WERI-Rb-1 (cell line): ENCODE measurements at regions not wholly inside any gene's neighbourhood (a gene's known extent, or its start where the extent isn't known, plus 50 kb on each side); places are given as distances from the start of the nearest gene placed in this dataset.
"Not testable (repeated sequence)": the region's sequence is repeated elsewhere in the genome, so short reads cannot be mapped to it uniquely, and the experiment has no call there.

Experiments used
- DNase-seq: peaks from one replicate; pipeline ENCODE4 v3.0.0-alpha.2; 2020
- H3K27ac ChIP-seq: fragments of 250-450 bp; sonication (Bioruptor Pico); 2 replicates; pipeline ENCODE4 v1.5.1; 2020; ENCODE audit warnings: mild to moderate bottlenecking, moderate library complexity
- H3K27me3 ChIP-seq: fragments of 250-450 bp; sonication (Bioruptor Pico); 2 replicates; pipeline ENCODE4 v1.5.1; 2021; ENCODE audit warnings: mild to moderate bottlenecking, low read depth, moderate library complexity; ENCODE audit not compliant: insufficient read depth, severe bottlenecking
- H3K36me3 ChIP-seq: fragments of 250-450 bp; sonication (Bioruptor Pico); 2 replicates; pipeline ENCODE4 v1.5.1; 2020; ENCODE audit warnings: mild to moderate bottlenecking, moderate library complexity
- H3K4me3 ChIP-seq: 2 replicates; pipeline ENCODE4 v1.5.1; 2011; ENCODE audit warnings: low read depth, mild to moderate bottlenecking, control low read depth, low read length
- H3K9me3 ChIP-seq: fragments of 250-450 bp; sonication (Bioruptor Pico); 2 replicates; pipeline ENCODE4 v1.5.1; 2021; ENCODE audit warnings: mild to moderate bottlenecking, moderate library complexity; ENCODE audit not compliant: severe bottlenecking
- TF ChIP-seq, protein P1 (sequence below): IDR thresholded peaks from 2 replicates; pipeline ENCODE4 v1.5.1; 2011; ENCODE audit warnings: low read depth, mild to moderate bottlenecking, control low read depth, inconsistent platforms, low read length

DNA sequence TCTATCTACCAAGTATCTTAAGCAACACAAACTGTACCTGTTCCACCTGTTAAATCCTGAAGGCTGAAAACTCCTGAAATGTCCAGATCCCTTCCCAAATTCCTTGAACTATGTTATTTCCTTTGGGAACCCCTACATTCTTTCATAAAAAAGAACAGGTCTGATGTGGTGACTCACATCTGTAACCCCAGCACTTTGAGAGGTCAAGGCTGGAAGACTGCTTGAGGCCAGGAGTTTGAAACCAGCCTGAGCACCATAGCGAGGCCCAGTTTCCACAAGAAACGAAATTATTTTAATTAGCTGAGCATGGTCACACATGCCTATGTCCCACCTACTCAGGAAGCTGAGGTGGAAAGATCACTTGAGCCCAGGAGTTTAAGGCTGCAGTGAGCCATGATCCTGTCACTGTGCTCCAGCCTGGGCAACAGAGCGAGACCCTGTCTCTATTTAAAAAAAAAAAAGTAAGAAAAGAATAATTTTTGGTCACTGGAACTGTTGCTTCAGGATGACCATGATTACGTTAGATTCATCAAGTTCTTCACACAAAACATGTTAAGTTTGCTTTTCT lies 84.3 kb downstream of the PHLDA1 start:
- H3K27me3 ChIP-seq, result no peaks in the 10 kb centered on the region
- TF ChIP-seq, protein P1, sequence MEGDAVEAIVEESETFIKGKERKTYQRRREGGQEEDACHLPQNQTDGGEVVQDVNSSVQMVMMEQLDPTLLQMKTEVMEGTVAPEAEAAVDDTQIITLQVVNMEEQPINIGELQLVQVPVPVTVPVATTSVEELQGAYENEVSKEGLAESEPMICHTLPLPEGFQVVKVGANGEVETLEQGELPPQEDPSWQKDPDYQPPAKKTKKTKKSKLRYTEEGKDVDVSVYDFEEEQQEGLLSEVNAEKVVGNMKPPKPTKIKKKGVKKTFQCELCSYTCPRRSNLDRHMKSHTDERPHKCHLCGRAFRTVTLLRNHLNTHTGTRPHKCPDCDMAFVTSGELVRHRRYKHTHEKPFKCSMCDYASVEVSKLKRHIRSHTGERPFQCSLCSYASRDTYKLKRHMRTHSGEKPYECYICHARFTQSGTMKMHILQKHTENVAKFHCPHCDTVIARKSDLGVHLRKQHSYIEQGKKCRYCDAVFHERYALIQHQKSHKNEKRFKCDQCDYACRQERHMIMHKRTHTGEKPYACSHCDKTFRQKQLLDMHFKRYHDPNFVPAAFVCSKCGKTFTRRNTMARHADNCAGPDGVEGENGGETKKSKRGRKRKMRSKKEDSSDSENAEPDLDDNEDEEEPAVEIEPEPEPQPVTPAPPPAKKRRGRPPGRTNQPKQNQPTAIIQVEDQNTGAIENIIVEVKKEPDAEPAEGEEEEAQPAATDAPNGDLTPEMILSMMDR, result no peak
- no peaks in the 10 kb centered on the region for H3K9me3 ChIP-seq
- H3K36me3 ChIP-seq, result no peaks in the 10 kb centered on the region; the same call in 1 of the 2 replicates
- no peak overlapping the region for H3K27ac ChIP-seq
- H3K4me3 ChIP-seq, result no peak overlapping the region
- no peak for DNase-seq

DNA sequence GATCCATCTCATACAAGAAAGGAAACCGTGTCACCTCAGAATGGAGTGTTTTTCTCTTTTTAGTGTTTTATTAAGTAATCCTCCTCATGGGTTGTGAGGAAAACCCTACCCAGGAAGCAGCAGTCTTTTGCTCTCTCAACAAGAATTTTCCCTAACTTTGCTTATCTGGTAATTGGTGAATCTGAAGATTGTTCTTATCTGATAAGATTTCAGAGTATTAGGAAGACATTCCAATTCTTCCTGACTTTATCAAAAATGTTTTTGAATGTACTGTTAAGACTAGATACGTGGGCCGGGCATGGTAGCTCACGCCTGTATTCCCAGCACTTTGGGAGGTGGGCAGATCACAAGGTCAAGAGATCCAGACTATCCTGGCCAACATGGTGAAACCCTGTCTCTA lies 86.0 kb downstream of the PHLDA1 start:
- peaks cover under 1% of the 10 kb centered on the region for H3K9me3 ChIP-seq
- DNase-seq, result no peak
- no peaks in the 10 kb centered on the region for H3K36me3 ChIP-seq
- H3K27ac ChIP-seq, result no peak overlapping the region
- H3K4me3 ChIP-seq, result no peak overlapping the region
- H3K27me3 ChIP-seq, result no peaks in the 10 kb centered on the region
- TF ChIP-seq, protein P1, result no peak

DNA sequence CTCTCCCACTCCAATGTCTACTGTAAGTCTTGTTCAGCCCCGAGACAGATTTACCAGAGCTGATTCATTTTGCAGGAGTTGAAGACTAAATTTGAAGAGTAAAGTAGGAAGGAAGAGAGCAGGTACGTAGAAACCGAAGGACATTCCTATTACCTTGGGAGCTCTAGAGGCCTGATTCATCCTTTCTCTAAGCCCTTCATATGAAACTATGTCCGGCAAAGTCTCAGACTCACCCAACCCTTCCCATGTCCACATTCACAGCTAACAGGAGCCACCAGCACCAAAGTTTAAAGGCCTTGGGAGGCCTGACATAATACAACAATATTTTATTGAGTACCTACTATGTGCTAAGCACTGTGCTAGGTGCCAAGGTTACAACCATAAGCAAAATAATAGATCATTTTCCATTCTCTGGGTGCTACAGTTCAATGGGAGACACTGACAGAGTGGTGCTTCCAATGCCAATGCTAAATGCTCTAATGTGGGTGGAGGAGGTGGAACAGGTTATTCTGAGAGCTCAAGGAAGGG lies 86.6 kb downstream of the PHLDA1 start:
- no peak overlapping the region for H3K27ac ChIP-seq
- H3K9me3 ChIP-seq, result peaks cover 4% of the 10 kb centered on the region
- no peaks in the 10 kb centered on the region for H3K36me3 ChIP-seq
- H3K4me3 ChIP-seq, result no peak overlapping the region
- TF ChIP-seq, protein P1, result no peak
- no peak for DNase-seq
- no peaks in the 10 kb centered on the region for H3K27me3 ChIP-seq

DNA sequence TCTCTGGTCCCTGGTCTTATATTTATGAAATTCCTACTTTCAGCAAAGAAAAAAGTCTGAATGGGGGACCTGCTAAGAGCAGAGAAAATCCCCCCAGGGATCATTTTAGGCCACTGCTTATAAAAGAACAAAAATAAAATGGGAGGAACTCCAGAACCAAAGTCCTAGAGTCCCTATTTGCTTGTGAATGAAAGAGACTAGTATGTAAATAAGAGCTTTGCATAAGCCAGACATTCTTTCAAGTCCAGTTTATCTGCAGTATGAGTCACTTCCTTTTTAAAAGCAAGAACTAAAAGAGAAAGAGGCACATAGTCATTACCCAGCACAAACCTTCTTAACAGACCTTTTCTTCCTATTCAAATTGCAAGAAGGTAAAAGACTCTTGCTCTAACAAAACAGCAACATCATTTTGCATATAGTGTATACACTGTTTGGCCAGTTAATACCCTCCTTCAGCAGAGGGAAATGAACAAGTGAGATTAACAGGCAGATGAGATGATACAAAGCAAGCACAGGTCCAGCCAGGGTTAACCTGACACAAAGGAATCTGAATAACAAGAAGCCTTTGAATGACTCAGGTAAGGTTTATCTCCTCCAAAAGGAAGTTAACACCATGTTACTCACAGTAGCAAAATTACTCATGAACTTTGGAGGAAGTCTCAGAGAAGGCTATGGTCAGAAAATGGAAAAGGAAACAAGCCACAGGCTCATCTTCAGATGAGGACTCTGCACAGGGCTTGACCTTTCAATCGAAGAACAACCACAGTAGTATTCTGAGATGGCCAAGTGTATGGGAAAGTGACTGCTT lies 87.3 kb downstream of the PHLDA1 start:
- Histone ChIP-seq H3K27me3 (no peaks in the 10 kb centered on the region), H3K36me3 (no peaks in the 10 kb centered on the region), H3K4me3 (no peak overlapping the region), H3K9me3 (peaks cover 4% of the 10 kb centered on the region), H3K27ac (no peak overlapping the region)
- DNase-seq, result no peak
- TF ChIP-seq, protein P1, result no peak

DNA sequence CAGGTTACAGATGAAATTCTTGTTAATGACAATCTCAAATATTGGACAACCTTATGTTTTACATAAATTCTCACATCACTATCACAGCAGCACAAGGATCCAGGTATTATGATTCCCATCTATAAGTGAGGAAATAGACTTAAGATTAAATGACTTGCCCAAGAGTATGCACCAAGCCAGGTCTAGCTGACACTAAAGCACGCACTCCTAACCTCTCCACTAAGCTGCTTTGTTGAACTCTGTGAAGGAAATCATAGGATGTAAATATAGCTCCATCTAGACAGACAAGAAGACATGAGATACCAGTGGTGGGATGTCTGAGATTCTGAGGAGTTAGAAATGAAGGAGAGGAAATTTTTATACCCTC lies 87.9 kb downstream of the PHLDA1 start:
- H3K36me3 ChIP-seq, result no peaks in the 10 kb centered on the region
- H3K9me3 ChIP-seq, result peaks cover 4% of the 10 kb centered on the region
- DNase-seq, result no peak
- TF ChIP-seq, protein P1, result no peak
- H3K4me3 ChIP-seq, result no peak overlapping the region
- no peaks in the 10 kb centered on the region for H3K27me3 ChIP-seq
- H3K27ac ChIP-seq, result no peak overlapping the region

DNA sequence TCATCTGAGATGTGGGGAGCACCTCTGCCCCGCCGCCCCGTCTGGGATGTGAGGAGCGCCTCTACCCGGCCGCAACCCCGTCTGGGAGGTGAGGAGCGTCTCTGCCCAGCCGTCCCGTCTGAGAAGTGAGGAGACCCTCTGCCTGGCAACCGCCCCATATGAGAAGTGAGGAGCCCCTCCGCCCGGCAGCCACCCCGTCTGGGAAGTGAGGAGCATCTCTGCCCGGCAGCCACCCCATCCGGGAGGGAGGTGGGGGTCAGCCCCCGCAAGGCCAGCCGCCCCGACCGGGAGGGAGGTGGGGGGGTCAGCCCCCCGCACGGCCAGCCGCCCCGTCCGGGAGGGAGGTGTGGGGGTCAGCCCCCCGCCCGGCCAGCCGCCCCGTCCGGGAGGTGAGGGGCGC lies 89.9 kb downstream of the PHLDA1 start:
- not testable (repeated sequence) for H3K27me3 ChIP-seq, H3K27ac ChIP-seq, DNase-seq, H3K4me3 ChIP-seq, H3K9me3 ChIP-seq, H3K36me3 ChIP-seq
